Stimulated activated naive CD8-positive, alpha-beta T cell treated with anti-CD3 and anti-CD28 coated beads, Interleukin-15, amount 100 ng/mL, for 72 hours (primary cell): ENCODE measurements at regions not wholly inside any gene's neighbourhood (a gene's known extent, or its start where the extent isn't known, plus 50 kb on each side); places are given as distances from the start of the nearest gene placed in this dataset.
"Not testable (repeated sequence)": the region's sequence is repeated elsewhere in the genome, so short reads cannot be mapped to it uniquely, and the experiment has no call there.

Experiments used
- ATAC-seq: fragments of 150-1000 bp; cut with Tn5 transposase; 2 replicates; pipeline ENCODE4 v1.10.0; 2021; ENCODE audit warnings: mild to moderate bottlenecking, moderate library complexity
- DNase-seq, 2 donors: peaks; one replicate each; pipeline ENCODE4 v3.0.0; 2021 to 2022
- H3K27ac Mint-ChIP-seq, 2 donors: one replicate each; pipeline ENCODE4 v1.8.0; 2022; ENCODE audit warnings: mild to moderate bottlenecking in 2 of 2, mixed read lengths in 2 of 2, moderate library complexity in 2 of 2
- H3K27me3 Mint-ChIP-seq: one replicate; pipeline ENCODE4 v1.8.0; 2022; ENCODE audit warnings: mixed read lengths
- H3K4me1 Mint-ChIP-seq: one replicate; pipeline ENCODE4 v1.8.0; 2022; ENCODE audit warnings: mild to moderate bottlenecking, mixed read lengths
- H3K4me3 Mint-ChIP-seq, 2 donors: one replicate each; pipeline ENCODE4 v1.8.0; 2022; ENCODE audit warnings: mild to moderate bottlenecking in 2 of 2, mixed read lengths in 2 of 2, moderate library complexity in 1 of 2
- H3K9me3 Mint-ChIP-seq, 2 donors: one replicate each; pipeline ENCODE4 v1.8.0; 2022; ENCODE audit warnings: mixed read lengths in 2 of 2

- ATAC-seq (no peak), DNase-seq (no peak)
- Mint-ChIP-seq H3K27me3 (no peaks in the 10 kb centered on the region), H3K4me1 (no peaks in the 10 kb centered on the region), H3K4me3 (no peak overlapping the region), H3K27ac (no peak overlapping the region), H3K9me3 (peaks cover 5 to 20% of the 10 kb centered on the region in 2 donors)
Measured at GRCh38 chr4:84336964-84337705, 162.0 kb downstream of the NKX6-1 start.

- peaks cover 8% of the 10 kb centered on the region for H3K27me3 Mint-ChIP-seq
- H3K4me1 Mint-ChIP-seq: no peaks in the 10 kb centered on the region
- no peak overlapping the region for H3K4me3 Mint-ChIP-seq
- no peak for ATAC-seq
- no peak for DNase-seq
- peaks cover 11% of the 10 kb centered on the region in 2 donors for H3K9me3 Mint-ChIP-seq
- H3K27ac Mint-ChIP-seq: peak overlapping the region in 1 of 2 donors; percentile 72
Measured at GRCh38 chr4:84327526-84327925, 171.6 kb downstream of the NKX6-1 start.

GRCh38 chr4:84325625-84326024 is 173.5 kb downstream of the NKX6-1 start:
- Mint-ChIP-seq H3K4me3 (no peak overlapping the region), H3K4me1 (no peaks in the 10 kb centered on the region), H3K27me3 (peaks cover 8% of the 10 kb centered on the region), H3K27ac (no peak overlapping the region), H3K9me3 (peaks cover 5 to 6% of the 10 kb centered on the region in 2 donors)
- DNase-seq (no peak), ATAC-seq (no peak)

GRCh38 chr4:84324303-84325245 is 174.5 kb downstream of the NKX6-1 start:
- ATAC-seq (no peak), DNase-seq (no peak)
- peaks cover 8% of the 10 kb centered on the region for H3K27me3 Mint-ChIP-seq
- no peaks in the 10 kb centered on the region for H3K4me1 Mint-ChIP-seq
- H3K27ac Mint-ChIP-seq: peak overlapping the region in 1 of 2 donors; percentile 48
- H3K4me3 Mint-ChIP-seq: no peak overlapping the region
- H3K9me3 Mint-ChIP-seq: peaks cover 0 to 6% of the 10 kb centered on the region in 2 donors

- H3K27me3 Mint-ChIP-seq: peaks cover 3% of the 10 kb centered on the region
- H3K27ac Mint-ChIP-seq: no peak overlapping the region
- H3K4me1 Mint-ChIP-seq: no peaks in the 10 kb centered on the region
- DNase-seq (no peak), ATAC-seq (no peak)
- no peak overlapping the region for H3K4me3 Mint-ChIP-seq
- H3K9me3 Mint-ChIP-seq: no peaks in the 10 kb centered on the region
Measured at GRCh38 chr4:84319124-84319523, 180.0 kb downstream of the NKX6-1 start.

GRCh38 chr4:84317513-84317912 is 181.6 kb downstream of the NKX6-1 start:
- DNase-seq (no peak), ATAC-seq (no peak)
- no peak overlapping the region for H3K4me3 Mint-ChIP-seq
- H3K27me3 Mint-ChIP-seq: no peaks in the 10 kb centered on the region
- H3K9me3 Mint-ChIP-seq: peaks cover 0 to under 1% of the 10 kb centered on the region in 2 donors
- H3K4me1 Mint-ChIP-seq: no peaks in the 10 kb centered on the region
- no peak overlapping the region for H3K27ac Mint-ChIP-seq

GRCh38 chr4:84312426-84313012 is 186.6 kb downstream of the NKX6-1 start:
- DNase-seq: no peak
- H3K9me3 Mint-ChIP-seq: peaks cover 0 to 4% of the 10 kb centered on the region in 2 donors
- no peak overlapping the region for H3K27ac Mint-ChIP-seq
- ATAC-seq: no peak
- no peaks in the 10 kb centered on the region for H3K4me1 Mint-ChIP-seq
- no peak overlapping the region for H3K4me3 Mint-ChIP-seq
- no peaks in the 10 kb centered on the region for H3K27me3 Mint-ChIP-seq

- Mint-ChIP-seq H3K27me3 (no peaks in the 10 kb centered on the region), H3K4me1 (no peaks in the 10 kb centered on the region), H3K27ac (no peak overlapping the region), H3K9me3 (peaks cover 0 to 4% of the 10 kb centered on the region in 2 donors), H3K4me3 (no peak overlapping the region)
- ATAC-seq (no peak), DNase-seq (no peak)
Measured at GRCh38 chr4:84309191-84309590, 189.9 kb downstream of the NKX6-1 start.

- ATAC-seq, H3K9me3 Mint-ChIP-seq, H3K27ac Mint-ChIP-seq, DNase-seq, H3K4me3 Mint-ChIP-seq, H3K27me3 Mint-ChIP-seq, H3K4me1 Mint-ChIP-seq: not testable (repeated sequence)
Measured at GRCh38 chr4:84298719-84299254, 200.3 kb downstream of the NKX6-1 start.

- Mint-ChIP-seq H3K4me3 (no peak overlapping the region), H3K9me3 (peaks cover 6 to 7% of the 10 kb centered on the region in 2 donors), H3K27ac (no peak overlapping the region), H3K4me1 (no peaks in the 10 kb centered on the region), H3K27me3 (no peaks in the 10 kb centered on the region)
- ATAC-seq: no peak
- no peak for DNase-seq
Measured at GRCh38 chr4:84298023-84298718, 200.9 kb downstream of the NKX6-1 start.

- Mint-ChIP-seq H3K4me3 (no peak overlapping the region), H3K27me3 (no peaks in the 10 kb centered on the region), H3K4me1 (no peaks in the 10 kb centered on the region), H3K27ac (no peak overlapping the region), H3K9me3 (peaks cover 0 to 6% of the 10 kb centered on the region in 2 donors)
- DNase-seq (no peak), ATAC-seq (no peak)
Measured at GRCh38 chr4:84291969-84292368, 207.1 kb downstream of the NKX6-1 start.

- Mint-ChIP-seq H3K4me3 (no peak overlapping the region), H3K27ac (no peak overlapping the region)
Measured at GRCh38 chr4:84286048-84286447, 213.0 kb downstream of the NKX6-1 start.

GRCh38 chr4:84279678-84280077 is 219.4 kb downstream of the NKX6-1 start:
- no peak for ATAC-seq
- Mint-ChIP-seq H3K9me3 (no peaks in the 10 kb centered on the region), H3K27me3 (no peaks in the 10 kb centered on the region), H3K4me3 (no peak overlapping the region), H3K4me1 (no peaks in the 10 kb centered on the region), H3K27ac (no peak overlapping the region)
- no peak for DNase-seq

More at GRCh38 chr4:84286048-84286447, 213.0 kb downstream of the NKX6-1 start:
- no peaks in the 10 kb centered on the region for H3K4me1 Mint-ChIP-seq
- H3K9me3 Mint-ChIP-seq: no peaks in the 10 kb centered on the region
- ATAC-seq: no peak
- no peaks in the 10 kb centered on the region for H3K27me3 Mint-ChIP-seq
- no peak for DNase-seq

- Mint-ChIP-seq H3K27ac (no peak overlapping the region), H3K4me1 (no peaks in the 10 kb centered on the region), H3K9me3 (no peaks in the 10 kb centered on the region), H3K4me3 (no peak overlapping the region), H3K27me3 (no peaks in the 10 kb centered on the region)
- DNase-seq (no peak), ATAC-seq (no peak)
Measured at GRCh38 chr4:84277923-84278322, 221.2 kb downstream of the NKX6-1 start.

- Mint-ChIP-seq H3K4me1 (no peaks in the 10 kb centered on the region), H3K27me3 (no peaks in the 10 kb centered on the region), H3K4me3 (no peak overlapping the region)
Measured at GRCh38 chr4:84276752-84277151, 222.3 kb downstream of the NKX6-1 start.

More at GRCh38 chr4:84276752-84277151, 222.3 kb downstream of the NKX6-1 start:
- ATAC-seq (no peak), DNase-seq (no peak)
- no peaks in the 10 kb centered on the region for H3K9me3 Mint-ChIP-seq
- no peak overlapping the region for H3K27ac Mint-ChIP-seq
